GM12878 (cell line): ENCODE measurements at regions not wholly inside any gene's neighbourhood (a gene's known extent, or its start where the extent isn't known, plus 50 kb on each side); places are given as distances from the start of the nearest gene placed in this dataset.

Experiments
- BACH1 ChIP-seq: fragments of 450-650 bp; IDR thresholded peaks from 2 replicates; pipeline ENCODE4 v1.6.1; 2017; ENCODE audit warnings: mild to moderate bottlenecking, borderline replicate concordance
- CHD4 ChIP-seq: fragments of 200-600 bp; sonication (generic); IDR thresholded peaks from 2 replicates; pipeline ENCODE4 v1.6.1; 2016; ENCODE audit warnings: mild to moderate bottlenecking
- HCFC1 ChIP-seq: fragments of 150-350 bp; IDR thresholded peaks from 2 replicates; pipeline ENCODE4 v1.6.1; 2014; ENCODE audit warnings: low read length
- MXI1 ChIP-seq: fragments of 150-350 bp; IDR thresholded peaks from 2 replicates; pipeline ENCODE4 v1.6.1; 2011; ENCODE audit warnings: low read depth, mild to moderate bottlenecking, inconsistent platforms, low read length, improper control_type of control experiment
- PML ChIP-seq: IDR thresholded peaks from 2 replicates; pipeline ENCODE4 v1.6.1; 2012; ENCODE audit warnings: low read length, inconsistent platforms
- SUPT20H ChIP-seq: IDR thresholded peaks from 2 replicates; pipeline ENCODE4 v1.6.1; 2011; ENCODE audit warnings: low read depth, mild to moderate bottlenecking, low read length, moderate library complexity, borderline replicate concordance; ENCODE audit not compliant: control insufficient read depth
- YBX1 ChIP-seq: fragments of 450-650 bp; IDR thresholded peaks from 2 replicates; pipeline ENCODE4 v1.6.1; 2016; ENCODE audit warnings: antibody characterized with exemption
- ZNF217 ChIP-seq: fragments of 450-650 bp; IDR thresholded peaks from 2 replicates; pipeline ENCODE4 v1.6.1; 2017; ENCODE audit warnings: antibody characterized with exemption, mild to moderate bottlenecking
- TF ChIP-seq, protein P1 (sequence below): fragments of 150-350 bp; IDR thresholded peaks from 2 replicates; pipeline ENCODE4 v1.6.1; 2014; ENCODE audit warnings: mild to moderate bottlenecking, low read depth, low read length
- TF ChIP-seq, protein P2 (sequence below): fragments of 450-650 bp; IDR thresholded peaks from 2 replicates; pipeline ENCODE4 v1.6.1; 2016; ENCODE audit warnings: mild to moderate bottlenecking, moderate library complexity, borderline replicate concordance
- TF ChIP-seq, protein P3 (sequence below): IDR thresholded peaks from 2 replicates; pipeline ENCODE4 v1.6.1; 2012; ENCODE audit warnings: improper control_type of control experiment, low read depth, low read length; ENCODE audit not compliant: insufficient replicate concordance
- TF ChIP-seq, protein P4 (sequence below): IDR thresholded peaks from 2 replicates; pipeline ENCODE4 v1.6.1; 2012; ENCODE audit warnings: low read depth, low read length, improper control_type of control experiment
- TF ChIP-seq, protein P5 (sequence below): IDR thresholded peaks from 2 replicates; pipeline ENCODE4 v1.6.1; 2011; ENCODE audit warnings: low read depth, low read length, improper control_type of control experiment, borderline replicate concordance
- TF ChIP-seq, protein P6 (sequence below): fragments of 450-650 bp; IDR thresholded peaks from 2 replicates; pipeline ENCODE4 v1.6.1; 2018; ENCODE audit warnings: borderline replicate concordance, mild to moderate bottlenecking; ENCODE audit not compliant: partially characterized antibody

DNA sequence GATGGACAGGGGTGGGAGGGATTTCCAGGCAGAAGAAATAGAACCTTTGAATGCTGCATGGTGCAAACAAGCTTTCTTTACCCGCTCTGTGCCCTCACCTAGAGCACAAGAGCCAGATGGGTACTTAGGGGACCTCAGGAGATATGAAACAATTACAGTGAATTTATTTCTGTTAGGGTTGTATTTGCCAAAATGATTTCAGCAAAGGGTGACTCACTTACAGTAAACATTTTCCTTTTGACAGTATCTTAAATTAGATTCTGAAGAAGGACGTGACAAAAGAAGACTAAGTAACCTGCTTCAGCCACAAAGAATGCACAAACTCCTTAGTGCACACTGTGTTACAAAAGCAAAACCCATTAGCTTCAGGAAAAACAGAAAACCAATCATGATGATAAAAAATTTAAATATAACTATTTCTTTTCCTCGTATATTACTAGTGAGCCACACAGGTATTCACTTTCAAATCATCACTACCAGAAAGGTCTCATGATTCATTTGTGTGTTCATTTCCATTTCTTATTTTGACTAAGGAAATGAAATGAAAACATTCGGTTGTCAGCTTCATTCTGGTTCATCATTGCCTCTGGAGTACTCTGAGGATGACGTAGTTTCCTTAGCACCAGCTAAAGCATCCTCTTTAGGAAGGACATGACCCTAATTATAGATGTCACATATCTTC, 158.8 kb downstream of the NHLRC3 start (continued):
- TF ChIP-seq, protein P1, sequence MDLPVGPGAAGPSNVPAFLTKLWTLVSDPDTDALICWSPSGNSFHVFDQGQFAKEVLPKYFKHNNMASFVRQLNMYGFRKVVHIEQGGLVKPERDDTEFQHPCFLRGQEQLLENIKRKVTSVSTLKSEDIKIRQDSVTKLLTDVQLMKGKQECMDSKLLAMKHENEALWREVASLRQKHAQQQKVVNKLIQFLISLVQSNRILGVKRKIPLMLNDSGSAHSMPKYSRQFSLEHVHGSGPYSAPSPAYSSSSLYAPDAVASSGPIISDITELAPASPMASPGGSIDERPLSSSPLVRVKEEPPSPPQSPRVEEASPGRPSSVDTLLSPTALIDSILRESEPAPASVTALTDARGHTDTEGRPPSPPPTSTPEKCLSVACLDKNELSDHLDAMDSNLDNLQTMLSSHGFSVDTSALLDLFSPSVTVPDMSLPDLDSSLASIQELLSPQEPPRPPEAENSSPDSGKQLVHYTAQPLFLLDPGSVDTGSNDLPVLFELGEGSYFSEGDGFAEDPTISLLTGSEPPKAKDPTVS, result no peak
- TF ChIP-seq, protein P2, sequence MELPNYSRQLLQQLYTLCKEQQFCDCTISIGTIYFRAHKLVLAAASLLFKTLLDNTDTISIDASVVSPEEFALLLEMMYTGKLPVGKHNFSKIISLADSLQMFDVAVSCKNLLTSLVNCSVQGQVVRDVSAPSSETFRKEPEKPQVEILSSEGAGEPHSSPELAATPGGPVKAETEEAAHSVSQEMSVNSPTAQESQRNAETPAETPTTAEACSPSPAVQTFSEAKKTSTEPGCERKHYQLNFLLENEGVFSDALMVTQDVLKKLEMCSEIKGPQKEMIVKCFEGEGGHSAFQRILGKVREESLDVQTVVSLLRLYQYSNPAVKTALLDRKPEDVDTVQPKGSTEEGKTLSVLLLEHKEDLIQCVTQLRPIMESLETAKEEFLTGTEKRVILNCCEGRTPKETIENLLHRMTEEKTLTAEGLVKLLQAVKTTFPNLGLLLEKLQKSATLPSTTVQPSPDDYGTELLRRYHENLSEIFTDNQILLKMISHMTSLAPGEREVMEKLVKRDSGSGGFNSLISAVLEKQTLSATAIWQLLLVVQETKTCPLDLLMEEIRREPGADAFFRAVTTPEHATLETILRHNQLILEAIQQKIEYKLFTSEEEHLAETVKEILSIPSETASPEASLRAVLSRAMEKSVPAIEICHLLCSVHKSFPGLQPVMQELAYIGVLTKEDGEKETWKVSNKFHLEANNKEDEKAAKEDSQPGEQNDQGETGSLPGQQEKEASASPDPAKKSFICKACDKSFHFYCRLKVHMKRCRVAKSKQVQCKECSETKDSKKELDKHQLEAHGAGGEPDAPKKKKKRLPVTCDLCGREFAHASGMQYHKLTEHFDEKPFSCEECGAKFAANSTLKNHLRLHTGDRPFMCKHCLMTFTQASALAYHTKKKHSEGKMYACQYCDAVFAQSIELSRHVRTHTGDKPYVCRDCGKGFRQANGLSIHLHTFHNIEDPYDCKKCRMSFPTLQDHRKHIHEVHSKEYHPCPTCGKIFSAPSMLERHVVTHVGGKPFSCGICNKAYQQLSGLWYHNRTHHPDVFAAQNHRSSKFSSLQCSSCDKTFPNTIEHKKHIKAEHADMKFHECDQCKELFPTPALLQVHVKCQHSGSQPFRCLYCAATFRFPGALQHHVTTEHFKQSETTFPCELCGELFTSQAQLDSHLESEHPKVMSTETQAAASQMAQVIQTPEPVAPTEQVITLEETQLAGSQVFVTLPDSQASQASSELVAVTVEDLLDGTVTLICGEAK, result no peak
- TF ChIP-seq CHD4, result no peak
- TF ChIP-seq PML, result peak; percentile 27; the same call in 1 of the 2 replicates
- TF ChIP-seq, protein P3, sequence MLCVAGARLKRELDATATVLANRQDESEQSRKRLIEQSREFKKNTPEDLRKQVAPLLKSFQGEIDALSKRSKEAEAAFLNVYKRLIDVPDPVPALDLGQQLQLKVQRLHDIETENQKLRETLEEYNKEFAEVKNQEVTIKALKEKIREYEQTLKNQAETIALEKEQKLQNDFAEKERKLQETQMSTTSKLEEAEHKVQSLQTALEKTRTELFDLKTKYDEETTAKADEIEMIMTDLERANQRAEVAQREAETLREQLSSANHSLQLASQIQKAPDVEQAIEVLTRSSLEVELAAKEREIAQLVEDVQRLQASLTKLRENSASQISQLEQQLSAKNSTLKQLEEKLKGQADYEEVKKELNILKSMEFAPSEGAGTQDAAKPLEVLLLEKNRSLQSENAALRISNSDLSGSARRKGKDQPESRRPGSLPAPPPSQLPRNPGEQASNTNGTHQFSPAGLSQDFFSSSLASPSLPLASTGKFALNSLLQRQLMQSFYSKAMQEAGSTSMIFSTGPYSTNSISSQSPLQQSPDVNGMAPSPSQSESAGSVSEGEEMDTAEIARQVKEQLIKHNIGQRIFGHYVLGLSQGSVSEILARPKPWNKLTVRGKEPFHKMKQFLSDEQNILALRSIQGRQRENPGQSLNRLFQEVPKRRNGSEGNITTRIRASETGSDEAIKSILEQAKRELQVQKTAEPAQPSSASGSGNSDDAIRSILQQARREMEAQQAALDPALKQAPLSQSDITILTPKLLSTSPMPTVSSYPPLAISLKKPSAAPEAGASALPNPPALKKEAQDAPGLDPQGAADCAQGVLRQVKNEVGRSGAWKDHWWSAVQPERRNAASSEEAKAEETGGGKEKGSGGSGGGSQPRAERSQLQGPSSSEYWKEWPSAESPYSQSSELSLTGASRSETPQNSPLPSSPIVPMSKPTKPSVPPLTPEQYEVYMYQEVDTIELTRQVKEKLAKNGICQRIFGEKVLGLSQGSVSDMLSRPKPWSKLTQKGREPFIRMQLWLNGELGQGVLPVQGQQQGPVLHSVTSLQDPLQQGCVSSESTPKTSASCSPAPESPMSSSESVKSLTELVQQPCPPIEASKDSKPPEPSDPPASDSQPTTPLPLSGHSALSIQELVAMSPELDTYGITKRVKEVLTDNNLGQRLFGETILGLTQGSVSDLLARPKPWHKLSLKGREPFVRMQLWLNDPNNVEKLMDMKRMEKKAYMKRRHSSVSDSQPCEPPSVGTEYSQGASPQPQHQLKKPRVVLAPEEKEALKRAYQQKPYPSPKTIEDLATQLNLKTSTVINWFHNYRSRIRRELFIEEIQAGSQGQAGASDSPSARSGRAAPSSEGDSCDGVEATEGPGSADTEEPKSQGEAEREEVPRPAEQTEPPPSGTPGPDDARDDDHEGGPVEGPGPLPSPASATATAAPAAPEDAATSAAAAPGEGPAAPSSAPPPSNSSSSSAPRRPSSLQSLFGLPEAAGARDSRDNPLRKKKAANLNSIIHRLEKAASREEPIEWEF, result no peak
- TF ChIP-seq ZNF217, result no peak
- TF ChIP-seq, protein P4, sequence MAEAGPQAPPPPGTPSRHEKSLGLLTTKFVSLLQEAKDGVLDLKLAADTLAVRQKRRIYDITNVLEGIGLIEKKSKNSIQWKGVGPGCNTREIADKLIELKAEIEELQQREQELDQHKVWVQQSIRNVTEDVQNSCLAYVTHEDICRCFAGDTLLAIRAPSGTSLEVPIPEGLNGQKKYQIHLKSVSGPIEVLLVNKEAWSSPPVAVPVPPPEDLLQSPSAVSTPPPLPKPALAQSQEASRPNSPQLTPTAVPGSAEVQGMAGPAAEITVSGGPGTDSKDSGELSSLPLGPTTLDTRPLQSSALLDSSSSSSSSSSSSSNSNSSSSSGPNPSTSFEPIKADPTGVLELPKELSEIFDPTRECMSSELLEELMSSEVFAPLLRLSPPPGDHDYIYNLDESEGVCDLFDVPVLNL, result no peak
- TF ChIP-seq, protein P5, sequence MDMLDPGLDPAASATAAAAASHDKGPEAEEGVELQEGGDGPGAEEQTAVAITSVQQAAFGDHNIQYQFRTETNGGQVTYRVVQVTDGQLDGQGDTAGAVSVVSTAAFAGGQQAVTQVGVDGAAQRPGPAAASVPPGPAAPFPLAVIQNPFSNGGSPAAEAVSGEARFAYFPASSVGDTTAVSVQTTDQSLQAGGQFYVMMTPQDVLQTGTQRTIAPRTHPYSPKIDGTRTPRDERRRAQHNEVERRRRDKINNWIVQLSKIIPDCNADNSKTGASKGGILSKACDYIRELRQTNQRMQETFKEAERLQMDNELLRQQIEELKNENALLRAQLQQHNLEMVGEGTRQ, result no peak
- TF ChIP-seq HCFC1, result no peak
- TF ChIP-seq, protein P6, sequence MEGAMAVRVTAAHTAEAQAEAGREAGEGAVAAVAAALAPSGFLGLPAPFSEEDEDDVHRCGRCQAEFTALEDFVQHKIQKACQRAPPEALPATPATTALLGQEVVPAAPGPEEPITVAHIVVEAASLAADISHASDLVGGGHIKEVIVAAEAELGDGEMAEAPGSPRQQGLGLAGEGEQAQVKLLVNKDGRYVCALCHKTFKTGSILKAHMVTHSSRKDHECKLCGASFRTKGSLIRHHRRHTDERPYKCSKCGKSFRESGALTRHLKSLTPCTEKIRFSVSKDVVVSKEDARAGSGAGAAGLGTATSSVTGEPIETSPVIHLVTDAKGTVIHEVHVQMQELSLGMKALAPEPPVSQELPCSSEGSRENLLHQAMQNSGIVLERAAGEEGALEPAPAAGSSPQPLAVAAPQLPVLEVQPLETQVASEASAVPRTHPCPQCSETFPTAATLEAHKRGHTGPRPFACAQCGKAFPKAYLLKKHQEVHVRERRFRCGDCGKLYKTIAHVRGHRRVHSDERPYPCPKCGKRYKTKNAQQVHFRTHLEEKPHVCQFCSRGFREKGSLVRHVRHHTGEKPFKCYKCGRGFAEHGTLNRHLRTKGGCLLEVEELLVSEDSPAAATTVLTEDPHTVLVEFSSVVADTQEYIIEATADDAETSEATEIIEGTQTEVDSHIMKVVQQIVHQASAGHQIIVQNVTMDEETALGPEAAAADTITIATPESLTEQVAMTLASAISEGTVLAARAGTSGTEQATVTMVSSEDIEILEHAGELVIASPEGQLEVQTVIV, result no peak
- TF ChIP-seq BACH1, result no peak
- no peak for TF ChIP-seq MXI1
- no peak for TF ChIP-seq YBX1
- no peak for TF ChIP-seq SUPT20H
